ENCODE measurements at regions not wholly inside any gene's neighbourhood (a gene's known extent, or its start where the extent isn't known, plus 50 kb on each side); places are given as distances from the start of the nearest gene placed in this dataset.

DNA sequence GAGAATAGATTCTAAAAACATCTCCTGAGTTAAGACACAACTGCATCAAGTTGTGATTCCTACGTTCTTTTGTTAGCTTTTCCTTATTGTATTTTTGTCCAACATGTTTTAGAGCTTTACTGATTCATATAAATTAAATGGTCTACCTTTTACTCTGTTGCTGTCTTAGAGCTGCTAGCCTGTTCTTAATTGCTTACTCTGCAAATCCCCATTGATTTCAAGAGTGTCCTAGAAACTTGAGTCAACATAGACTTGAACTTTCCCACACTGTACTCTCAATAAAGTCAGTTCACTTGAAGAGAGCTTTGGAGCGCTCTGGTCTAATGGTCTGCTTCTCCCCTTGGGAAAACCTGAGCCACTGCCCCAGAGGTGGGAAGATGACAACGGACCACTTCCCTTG lies 343.9 kb downstream of the CCER1 start:
- no peak for TF ChIP-seq POLR2A (IDR thresholded peaks at IDR 0.05)
- TF ChIP-seq, protein P1, sequence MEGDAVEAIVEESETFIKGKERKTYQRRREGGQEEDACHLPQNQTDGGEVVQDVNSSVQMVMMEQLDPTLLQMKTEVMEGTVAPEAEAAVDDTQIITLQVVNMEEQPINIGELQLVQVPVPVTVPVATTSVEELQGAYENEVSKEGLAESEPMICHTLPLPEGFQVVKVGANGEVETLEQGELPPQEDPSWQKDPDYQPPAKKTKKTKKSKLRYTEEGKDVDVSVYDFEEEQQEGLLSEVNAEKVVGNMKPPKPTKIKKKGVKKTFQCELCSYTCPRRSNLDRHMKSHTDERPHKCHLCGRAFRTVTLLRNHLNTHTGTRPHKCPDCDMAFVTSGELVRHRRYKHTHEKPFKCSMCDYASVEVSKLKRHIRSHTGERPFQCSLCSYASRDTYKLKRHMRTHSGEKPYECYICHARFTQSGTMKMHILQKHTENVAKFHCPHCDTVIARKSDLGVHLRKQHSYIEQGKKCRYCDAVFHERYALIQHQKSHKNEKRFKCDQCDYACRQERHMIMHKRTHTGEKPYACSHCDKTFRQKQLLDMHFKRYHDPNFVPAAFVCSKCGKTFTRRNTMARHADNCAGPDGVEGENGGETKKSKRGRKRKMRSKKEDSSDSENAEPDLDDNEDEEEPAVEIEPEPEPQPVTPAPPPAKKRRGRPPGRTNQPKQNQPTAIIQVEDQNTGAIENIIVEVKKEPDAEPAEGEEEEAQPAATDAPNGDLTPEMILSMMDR (IDR thresholded peaks at IDR 0.05) = no peak

Data from vagina (tissue), 2 donors.